Mammary epithelial cell (primary cell): ENCODE measurements at regions not wholly inside any gene's neighbourhood (a gene's known extent, or its start where the extent isn't known, plus 50 kb on each side); places are given as distances from the start of the nearest gene placed in this dataset.

ENCODE experiments used
- CTCF ChIP-seq, 2 donors: IDR thresholded peaks in 1 of 2; conservative IDR thresholded peaks in 1 of 2; 2 replicates each; pipeline ENCODE4 v1.5.1; 2011 to 2012; ENCODE audit warnings: inconsistent platforms in 2 of 2, low read length in 2 of 2, mild to moderate bottlenecking in 2 of 2, control low read depth in 1 of 2, low read depth in 1 of 2; ENCODE audit not compliant: insufficient read depth in 1 of 2; ENCODE audit errors: extremely low read depth in 1 of 2
- EZH2 ChIP-seq: IDR thresholded peaks from 2 replicates; pipeline ENCODE4 v1.6.1; 2012; ENCODE audit warnings: low read length, inconsistent platforms, borderline replicate concordance

DNA sequence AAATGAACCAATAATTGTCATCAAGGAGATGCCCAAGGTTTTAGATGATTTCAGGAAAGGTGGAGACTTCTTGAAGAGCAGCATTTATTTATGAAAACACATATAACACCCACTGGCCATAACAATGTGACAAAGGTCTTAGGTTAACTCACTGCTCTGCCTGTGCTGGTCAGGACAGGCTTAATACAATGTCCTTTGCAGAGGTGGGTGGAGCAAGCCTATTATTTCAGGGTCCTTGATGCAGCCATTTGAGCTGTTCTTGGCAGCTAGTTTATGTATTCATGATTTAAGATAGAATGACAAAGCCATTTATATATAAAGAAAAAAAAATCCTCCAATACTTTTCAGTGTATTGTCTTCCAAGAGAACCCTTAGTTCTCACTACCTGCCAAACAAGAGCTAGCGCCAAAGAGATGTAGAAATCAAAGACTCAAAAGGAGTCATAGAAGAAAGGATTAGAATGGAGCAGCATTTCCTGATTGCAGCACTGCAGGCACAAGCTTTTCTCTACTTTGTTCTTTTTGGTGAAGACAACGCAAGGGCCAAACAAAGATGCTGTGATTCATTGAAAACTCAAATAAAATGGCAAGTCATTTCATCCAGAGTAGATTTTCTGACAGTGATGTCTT, 124.3 kb upstream of the TSHZ2 start:
- TF ChIP-seq CTCF (conservative IDR thresholded peaks at IDR 0.05 in 1 of 2, IDR thresholded peaks at IDR 0.05 in 1 of 2; ENCODE audit: extremely low read depth in 1 of 2, insufficient read depth in 1 of 2, low read depth in 1 of 2, low read length in 2 of 2): no peak
- TF ChIP-seq EZH2: no peak
